GM12873 (cell line): ENCODE measurements at regions not wholly inside any gene's neighbourhood (a gene's known extent, or its start where the extent isn't known, plus 50 kb on each side); places are given as distances from the start of the nearest gene placed in this dataset.

Source experiments
- CTCF ChIP-seq: IDR thresholded peaks from 2 replicates; pipeline ENCODE4 v1.5.1; 2012; ENCODE audit warnings: low read depth, mild to moderate bottlenecking, moderate library complexity, low read length, control low read depth; ENCODE audit not compliant: insufficient read depth; ENCODE audit errors: missing control alignments

- TF ChIP-seq CTCF, result no peak
These were observed 78.7 kb upstream of the LYZL2 start for GRCh38 chr10:30708234-30708633.

- no peak for TF ChIP-seq CTCF
These were observed 76.1 kb upstream of the LYZL2 start for GRCh38 chr10:30705625-30706149.

GRCh38 chr10:30705101-30705624, 75.6 kb upstream of the LYZL2 start:
- TF ChIP-seq CTCF, result no peak

- TF ChIP-seq CTCF, result no peak
These were observed 74.6 kb upstream of the LYZL2 start for GRCh38 chr10:30704026-30704600.

- no peak for TF ChIP-seq CTCF
These were observed 73.3 kb upstream of the LYZL2 start for GRCh38 chr10:30702860-30703259.

- no peak for TF ChIP-seq CTCF
These were observed 72.1 kb upstream of the LYZL2 start for GRCh38 chr10:30701451-30702173.

- no peak for TF ChIP-seq CTCF
These were observed 68.3 kb upstream of the LYZL2 start for GRCh38 chr10:30697806-30698205.
